ENCODE measurements at regions not wholly inside any gene's neighbourhood (a gene's known extent, or its start where the extent isn't known, plus 50 kb on each side); places are given as distances from the start of the nearest gene placed in this dataset.

DNA sequence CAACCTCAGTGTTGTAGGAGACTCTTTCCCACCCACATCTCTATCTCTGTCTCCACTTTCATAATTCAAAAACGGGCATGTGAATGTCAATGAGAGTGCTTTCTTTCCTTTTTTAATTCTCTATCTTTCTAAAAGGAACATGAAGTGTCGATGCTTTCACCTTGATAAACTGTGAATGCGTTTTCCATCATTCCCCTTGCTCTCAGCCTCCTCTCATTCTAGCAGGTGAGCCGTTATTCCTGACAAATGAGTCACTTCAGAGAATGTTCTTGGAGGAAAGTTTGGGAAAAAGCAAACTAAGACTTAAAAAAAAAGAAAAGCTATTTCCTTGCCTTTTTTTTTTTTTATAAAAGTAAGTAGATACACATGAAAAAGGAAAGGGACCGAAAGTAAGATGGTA is 226.0 kb upstream of the C1orf87 start:
- TF ChIP-seq CTCF (IDR thresholded peaks at IDR 0.05) (no peak), EP300 (IDR thresholded peaks at IDR 0.05) (no peak)

All from suprapubic skin (tissue), 3 donors.